ENCODE measurements at regions not wholly inside any gene's neighbourhood (a gene's known extent, or its start where the extent isn't known, plus 50 kb on each side); places are given as distances from the start of the nearest gene placed in this dataset.

DNA sequence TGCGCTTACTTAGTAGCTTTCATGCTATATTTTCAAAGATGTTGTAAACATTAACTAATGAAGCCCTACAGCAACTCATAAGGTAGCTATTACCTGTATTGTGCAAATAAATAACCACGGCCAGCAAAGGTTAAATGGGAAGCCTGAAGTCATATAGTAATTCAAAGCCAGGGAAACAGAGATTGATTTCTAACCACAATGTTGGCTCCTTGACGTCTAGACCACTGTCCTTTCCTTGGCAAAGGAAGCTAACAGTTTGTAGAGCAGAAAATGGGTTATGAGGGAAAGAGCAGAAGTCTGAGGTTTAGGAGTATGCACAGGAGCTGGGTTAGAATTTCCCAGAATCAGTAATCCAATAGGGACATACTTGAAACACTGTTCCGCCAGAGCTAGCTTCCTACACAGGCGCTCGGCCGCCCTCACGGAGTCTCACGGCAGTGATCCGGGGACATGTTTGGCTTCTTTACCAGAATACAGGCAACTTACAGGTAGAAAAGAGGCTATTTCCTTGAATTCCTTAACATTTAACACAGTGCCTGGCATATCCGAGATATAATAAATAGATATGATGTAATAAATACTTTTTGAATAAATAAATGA, 298.8 kb upstream of the LYPLAL1 start:
- ChIA-PET POLR2A (interaction anchor here (1.0 kb wide), 1 partner anchor 500 kb away, joined by 3 read pairs; no protein-coding TSS in a partner anchor), CTCF (ENCODE audit: low intra/inter-chr PET ratio) (no interaction called here)
- in situ Hi-C loops (cut with MboI) (no loop called here), intact Hi-C loops (cut with micrococcal nuclease) (no loop called here)
- Histone ChIP-seq H3K9me1 (ENCODE audit: control insufficient read depth, insufficient read depth, low read length) (no peaks in the 10 kb centered on the region), H3K36me3 (ENCODE audit: control insufficient read depth, insufficient read depth, low read length) (no peaks in the 10 kb centered on the region), H3K4me1 (replicated peaks in 1 of 2; ENCODE audit: control insufficient read depth in 2 of 2, insufficient read depth in 2 of 2, low read length in 2 of 2) (no peaks in the 10 kb centered on the region), H4K20me1 (replicated peaks; ENCODE audit: control insufficient read depth, insufficient read depth, low read length) (no peaks in the 10 kb centered on the region), H3K79me2 (ENCODE audit: control insufficient read depth, insufficient read depth, low read length) (no peaks in the 10 kb centered on the region), H3K27me3 (ENCODE audit: control insufficient read depth in 2 of 2, insufficient read depth in 2 of 2, low read length in 2 of 2) (no peaks in the 10 kb centered on the region), H3K4me3 (no peak overlapping the region), H3K9ac (ENCODE audit: insufficient read depth in 1 of 2, low read depth in 2 of 2, low read length in 2 of 2) (no peak overlapping the region), H3K9me3 (replicated peaks; ENCODE audit: control insufficient read depth, insufficient read depth, low read depth, low read length) (no peaks in the 10 kb centered on the region), H3K4me2 (ENCODE audit: insufficient read depth, low read length) (no peak overlapping the region), H3K27ac (ENCODE audit: extremely low read depth, low read depth, low read length) (no peak overlapping the region), H2AFZ (ENCODE audit: low read depth, low read length) (no peak overlapping the region)
- DNase-seq (ENCODE audit: extremely low read depth in 1 of 4, low spot score in 3 of 4) (no peak), ATAC-seq (no peak), FAIRE-seq (no peak)
- BruUV-seq (replicated peaks): no TSS peak
- WGBS (ENCODE audit: insufficient coverage, low coverage, missing lambda C conversion rate): 2% methylated on average over 11 of the region's 11 CpGs
- TF ChIP-seq, protein P1, sequence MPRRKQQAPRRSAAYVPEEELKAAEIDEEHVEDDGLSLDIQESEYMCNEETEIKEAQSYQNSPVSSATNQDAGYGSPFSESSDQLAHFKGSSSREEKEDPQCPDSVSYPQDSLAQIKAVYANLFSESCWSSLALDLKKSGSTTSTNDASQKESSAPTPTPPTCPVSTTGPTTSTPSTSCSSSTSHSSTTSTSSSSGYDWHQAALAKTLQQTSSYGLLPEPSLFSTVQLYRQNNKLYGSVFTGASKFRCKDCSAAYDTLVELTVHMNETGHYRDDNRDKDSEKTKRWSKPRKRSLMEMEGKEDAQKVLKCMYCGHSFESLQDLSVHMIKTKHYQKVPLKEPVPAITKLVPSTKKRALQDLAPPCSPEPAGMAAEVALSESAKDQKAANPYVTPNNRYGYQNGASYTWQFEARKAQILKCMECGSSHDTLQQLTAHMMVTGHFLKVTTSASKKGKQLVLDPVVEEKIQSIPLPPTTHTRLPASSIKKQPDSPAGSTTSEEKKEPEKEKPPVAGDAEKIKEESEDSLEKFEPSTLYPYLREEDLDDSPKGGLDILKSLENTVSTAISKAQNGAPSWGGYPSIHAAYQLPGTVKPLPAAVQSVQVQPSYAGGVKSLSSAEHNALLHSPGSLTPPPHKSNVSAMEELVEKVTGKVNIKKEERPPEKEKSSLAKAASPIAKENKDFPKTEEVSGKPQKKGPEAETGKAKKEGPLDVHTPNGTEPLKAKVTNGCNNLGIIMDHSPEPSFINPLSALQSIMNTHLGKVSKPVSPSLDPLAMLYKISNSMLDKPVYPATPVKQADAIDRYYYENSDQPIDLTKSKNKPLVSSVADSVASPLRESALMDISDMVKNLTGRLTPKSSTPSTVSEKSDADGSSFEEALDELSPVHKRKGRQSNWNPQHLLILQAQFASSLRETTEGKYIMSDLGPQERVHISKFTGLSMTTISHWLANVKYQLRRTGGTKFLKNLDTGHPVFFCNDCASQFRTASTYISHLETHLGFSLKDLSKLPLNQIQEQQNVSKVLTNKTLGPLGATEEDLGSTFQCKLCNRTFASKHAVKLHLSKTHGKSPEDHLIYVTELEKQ (CRISPR knock-in tag; IDR thresholded peaks at IDR 0.05): no peak
- TF ChIP-seq RBFOX2 (IDR thresholded peaks at IDR 0.05; ENCODE audit: low read depth, low read length) (no peak), HCFC1 (IDR thresholded peaks at IDR 0.05; ENCODE audit: low read depth, low read length) (no peak), PTBP1 (IDR thresholded peaks at IDR 0.05; ENCODE audit: low read depth, low read length) (no peak), TCFL5 (CRISPR knock-in tag; conservative IDR thresholded peaks at IDR 0.05) (no peak)
- TF ChIP-seq, protein P2, sequence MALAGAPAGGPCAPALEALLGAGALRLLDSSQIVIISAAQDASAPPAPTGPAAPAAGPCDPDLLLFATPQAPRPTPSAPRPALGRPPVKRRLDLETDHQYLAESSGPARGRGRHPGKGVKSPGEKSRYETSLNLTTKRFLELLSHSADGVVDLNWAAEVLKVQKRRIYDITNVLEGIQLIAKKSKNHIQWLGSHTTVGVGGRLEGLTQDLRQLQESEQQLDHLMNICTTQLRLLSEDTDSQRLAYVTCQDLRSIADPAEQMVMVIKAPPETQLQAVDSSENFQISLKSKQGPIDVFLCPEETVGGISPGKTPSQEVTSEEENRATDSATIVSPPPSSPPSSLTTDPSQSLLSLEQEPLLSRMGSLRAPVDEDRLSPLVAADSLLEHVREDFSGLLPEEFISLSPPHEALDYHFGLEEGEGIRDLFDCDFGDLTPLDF (CRISPR knock-in tag; IDR thresholded peaks at IDR 0.05): no peak
